ENCODE measurements at regions not wholly inside any gene's neighbourhood (a gene's known extent, or its start where the extent isn't known, plus 50 kb on each side); places are given as distances from the start of the nearest gene placed in this dataset.

DNA sequence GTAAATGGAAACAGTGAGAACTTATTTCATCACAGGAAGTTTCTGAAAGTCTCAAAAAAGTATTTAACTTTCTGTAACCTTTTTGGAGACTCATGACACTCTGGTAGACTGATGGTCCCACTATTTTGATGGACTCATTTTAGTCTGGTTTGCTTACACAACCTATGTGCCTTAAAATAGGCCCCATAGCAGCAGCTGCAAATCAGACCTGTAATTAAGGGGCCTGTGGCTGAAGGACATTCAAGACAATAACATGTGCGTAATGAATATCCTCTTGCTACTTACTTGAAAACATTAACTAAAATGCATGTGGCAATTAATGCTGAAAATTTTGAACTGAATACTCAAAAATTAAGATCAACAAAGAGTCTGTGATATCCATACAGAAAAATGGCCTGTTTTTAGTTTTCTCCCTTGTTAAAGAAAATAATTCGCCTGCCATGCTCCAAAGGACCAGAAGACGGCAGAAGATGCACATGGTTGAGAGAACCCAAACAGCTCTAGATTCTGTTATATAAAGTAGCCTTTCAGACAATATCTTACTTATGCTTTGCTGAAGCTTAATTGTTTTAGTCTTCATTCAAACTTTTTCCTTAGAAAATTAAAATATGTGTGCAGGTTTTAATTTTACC lies 568.5 kb downstream of the KCNA4 start:
- TF ChIP-seq POLR2A (IDR thresholded peaks at IDR 0.05; ENCODE audit: low read depth, low read length) (no peak), PAX5 (IDR thresholded peaks at IDR 0.05; ENCODE audit: insufficient read depth, low read length, severe bottlenecking) (no peak), POLR2AphosphoS5 (IDR thresholded peaks at IDR 0.05; ENCODE audit: low read depth, low read length) (no peak), TAF1 (IDR thresholded peaks at IDR 0.05; ENCODE audit: low read depth, low read length) (no peak)
